PFSK-1 (cell line): ENCODE measurements at regions not wholly inside any gene's neighbourhood (a gene's known extent, or its start where the extent isn't known, plus 50 kb on each side); places are given as distances from the start of the nearest gene placed in this dataset.

ENCODE experiments used
- FOXP2 ChIP-seq: optimal IDR thresholded peaks from 2 replicates; pipeline ENCODE3; 2011; ENCODE audit warnings: borderline replicate concordance, control low read depth, inconsistent platforms; ENCODE audit not compliant: insufficient read depth; ENCODE audit errors: extremely low read length, extremely low read depth
- POLR2AphosphoS5 ChIP-seq: IDR thresholded peaks from 2 replicates; pipeline ENCODE4 v1.6.1; 2012; ENCODE audit warnings: low read depth, mild to moderate bottlenecking, control low read depth, low read length, moderate library complexity
- SIN3A ChIP-seq: IDR thresholded peaks from 2 replicates; pipeline ENCODE4 v1.6.1; 2012; ENCODE audit warnings: mild to moderate bottlenecking, low read length, moderate library complexity, borderline replicate concordance; ENCODE audit not compliant: insufficient read depth
- TAF1 ChIP-seq: IDR thresholded peaks from 2 replicates; pipeline ENCODE4 v1.6.1; 2012; ENCODE audit warnings: low read length, control low read depth, borderline replicate concordance; ENCODE audit not compliant: insufficient read depth
- TF ChIP-seq, protein P1 (sequence below), 2 experiments: IDR thresholded peaks; 2 replicates each; pipeline versions ENCODE4 v1.6.1 to v1.8.0; 2011 to 2012; ENCODE audit warnings: low read depth in 2 of 2, low read length in 2 of 2, control low read depth in 1 of 2, inconsistent platforms in 1 of 2, mild to moderate bottlenecking in 1 of 2, moderate library complexity in 1 of 2; ENCODE audit not compliant: insufficient read depth in 1 of 2

DNA sequence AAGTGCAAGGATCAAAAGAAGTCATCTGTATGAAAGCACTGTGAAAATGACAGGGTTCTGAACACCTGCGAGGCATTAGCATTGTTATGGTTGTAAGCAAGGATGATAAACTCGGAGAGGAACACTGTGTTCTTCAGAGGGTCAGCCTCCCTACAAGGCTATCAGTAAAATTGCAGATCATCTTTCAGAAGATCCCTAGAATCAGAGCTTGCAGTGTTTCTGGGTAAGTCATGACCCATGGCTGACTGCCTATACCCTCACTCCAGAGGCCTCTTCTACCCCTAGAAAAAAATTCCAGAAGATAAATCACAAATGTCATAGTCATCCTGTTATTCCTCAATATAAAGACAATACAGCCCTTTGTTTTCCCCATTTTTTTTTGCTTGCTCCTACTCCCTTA lies 292.6 kb downstream of the DMAC1 start:
- no peak for TF ChIP-seq FOXP2
- no peak for TF ChIP-seq TAF1
- TF ChIP-seq SIN3A = no peak
- TF ChIP-seq POLR2AphosphoS5 = no peak
- TF ChIP-seq, protein P1, sequence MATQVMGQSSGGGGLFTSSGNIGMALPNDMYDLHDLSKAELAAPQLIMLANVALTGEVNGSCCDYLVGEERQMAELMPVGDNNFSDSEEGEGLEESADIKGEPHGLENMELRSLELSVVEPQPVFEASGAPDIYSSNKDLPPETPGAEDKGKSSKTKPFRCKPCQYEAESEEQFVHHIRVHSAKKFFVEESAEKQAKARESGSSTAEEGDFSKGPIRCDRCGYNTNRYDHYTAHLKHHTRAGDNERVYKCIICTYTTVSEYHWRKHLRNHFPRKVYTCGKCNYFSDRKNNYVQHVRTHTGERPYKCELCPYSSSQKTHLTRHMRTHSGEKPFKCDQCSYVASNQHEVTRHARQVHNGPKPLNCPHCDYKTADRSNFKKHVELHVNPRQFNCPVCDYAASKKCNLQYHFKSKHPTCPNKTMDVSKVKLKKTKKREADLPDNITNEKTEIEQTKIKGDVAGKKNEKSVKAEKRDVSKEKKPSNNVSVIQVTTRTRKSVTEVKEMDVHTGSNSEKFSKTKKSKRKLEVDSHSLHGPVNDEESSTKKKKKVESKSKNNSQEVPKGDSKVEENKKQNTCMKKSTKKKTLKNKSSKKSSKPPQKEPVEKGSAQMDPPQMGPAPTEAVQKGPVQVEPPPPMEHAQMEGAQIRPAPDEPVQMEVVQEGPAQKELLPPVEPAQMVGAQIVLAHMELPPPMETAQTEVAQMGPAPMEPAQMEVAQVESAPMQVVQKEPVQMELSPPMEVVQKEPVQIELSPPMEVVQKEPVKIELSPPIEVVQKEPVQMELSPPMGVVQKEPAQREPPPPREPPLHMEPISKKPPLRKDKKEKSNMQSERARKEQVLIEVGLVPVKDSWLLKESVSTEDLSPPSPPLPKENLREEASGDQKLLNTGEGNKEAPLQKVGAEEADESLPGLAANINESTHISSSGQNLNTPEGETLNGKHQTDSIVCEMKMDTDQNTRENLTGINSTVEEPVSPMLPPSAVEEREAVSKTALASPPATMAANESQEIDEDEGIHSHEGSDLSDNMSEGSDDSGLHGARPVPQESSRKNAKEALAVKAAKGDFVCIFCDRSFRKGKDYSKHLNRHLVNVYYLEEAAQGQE (IDR thresholded peaks at IDR 0.05; ENCODE audit: insufficient read depth in 1 of 2, low read depth in 2 of 2, low read length in 2 of 2) = no peak

DNA sequence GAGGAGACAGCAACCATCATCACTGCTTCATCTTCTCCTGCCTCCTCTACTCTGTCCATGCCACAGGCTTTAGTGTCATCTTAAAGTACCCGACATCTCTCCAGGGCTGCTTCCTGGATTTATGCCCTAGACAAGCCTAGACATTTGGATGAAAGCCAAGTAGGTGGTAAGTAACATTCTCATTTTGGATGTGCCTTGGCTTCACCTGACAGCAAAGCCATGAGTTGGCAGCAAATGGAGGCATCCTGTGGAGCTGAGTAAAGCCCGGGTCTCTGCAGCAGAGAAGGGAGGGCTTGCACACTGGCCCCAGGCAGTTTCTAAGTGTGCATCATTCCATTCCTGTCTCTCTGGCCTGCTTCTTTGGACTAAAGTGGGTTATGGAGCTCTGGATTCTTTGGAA lies 299.1 kb downstream of the DMAC1 start:
- TF ChIP-seq SIN3A = no peak
- no peak for TF ChIP-seq TAF1
- TF ChIP-seq, protein P1 (IDR thresholded peaks at IDR 0.05; ENCODE audit: insufficient read depth in 1 of 2, low read depth in 2 of 2, low read length in 2 of 2) = no peak
- no peak for TF ChIP-seq POLR2AphosphoS5
- no peak for TF ChIP-seq FOXP2

DNA sequence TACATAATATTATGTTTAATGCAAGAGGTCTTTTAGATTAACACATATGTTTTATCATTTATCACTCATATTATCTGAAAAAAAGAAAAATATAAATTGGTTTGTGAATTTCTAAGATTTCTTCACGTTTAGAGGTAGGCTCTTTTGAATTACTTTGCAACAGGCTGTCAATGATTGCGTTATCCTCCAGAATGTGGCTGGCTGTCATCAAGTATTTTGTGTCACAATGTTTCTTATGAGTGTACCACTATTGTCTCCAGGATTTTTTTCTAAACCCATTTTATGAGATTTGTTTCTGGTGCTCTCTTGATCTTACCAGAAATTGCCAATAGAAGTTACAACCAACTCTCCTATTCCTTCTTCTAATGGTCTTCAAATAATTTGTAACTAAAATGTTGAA lies 307.9 kb downstream of the DMAC1 start:
- TF ChIP-seq FOXP2 (no peak), SIN3A (no peak), TAF1 (no peak), POLR2AphosphoS5 (no peak)
- TF ChIP-seq, protein P1 (IDR thresholded peaks at IDR 0.05; ENCODE audit: insufficient read depth in 1 of 2, low read depth in 2 of 2, low read length in 2 of 2) = no peak

DNA sequence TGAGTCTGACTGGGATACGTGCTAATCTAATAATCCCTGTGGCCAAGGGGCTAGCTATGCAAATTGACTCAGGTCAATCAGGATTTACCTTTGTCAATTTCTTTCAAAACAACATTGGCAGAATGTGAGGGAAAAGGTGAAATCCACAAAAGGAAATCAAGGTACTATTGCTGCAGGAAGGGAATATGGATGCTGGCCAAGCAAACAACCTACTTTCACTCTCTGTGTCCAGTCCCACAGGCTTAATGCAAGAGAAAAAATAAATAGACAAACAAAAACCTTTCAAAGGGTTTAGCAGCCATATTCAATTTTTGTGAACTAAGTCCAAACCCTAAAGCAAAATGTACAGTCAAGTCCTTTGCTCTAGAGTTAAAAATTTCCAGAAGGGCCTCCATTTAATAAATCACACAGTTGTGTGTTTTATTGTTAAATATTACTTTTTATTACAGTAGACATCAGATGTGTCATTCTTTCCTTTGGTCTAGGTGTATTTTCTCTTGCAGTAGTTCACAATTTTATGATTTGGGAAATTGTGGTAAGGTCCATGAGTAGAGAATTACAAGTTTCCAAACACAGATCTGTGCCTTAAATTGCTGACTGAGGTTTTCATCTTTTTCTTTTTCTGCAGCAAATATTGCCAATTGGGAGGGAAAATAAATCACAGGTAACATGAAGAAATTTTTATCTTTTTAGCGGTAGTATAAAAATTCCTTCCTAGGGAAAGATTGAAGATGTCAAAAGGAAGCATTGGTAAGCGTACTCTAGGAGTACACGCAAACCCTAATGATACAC lies 309.1 kb downstream of the DMAC1 start:
- TF ChIP-seq, protein P1 (IDR thresholded peaks at IDR 0.05; ENCODE audit: insufficient read depth in 1 of 2, low read depth in 2 of 2, low read length in 2 of 2) = no peak
- TF ChIP-seq SIN3A (no peak), POLR2AphosphoS5 (no peak), TAF1 (no peak), FOXP2 (no peak)

DNA sequence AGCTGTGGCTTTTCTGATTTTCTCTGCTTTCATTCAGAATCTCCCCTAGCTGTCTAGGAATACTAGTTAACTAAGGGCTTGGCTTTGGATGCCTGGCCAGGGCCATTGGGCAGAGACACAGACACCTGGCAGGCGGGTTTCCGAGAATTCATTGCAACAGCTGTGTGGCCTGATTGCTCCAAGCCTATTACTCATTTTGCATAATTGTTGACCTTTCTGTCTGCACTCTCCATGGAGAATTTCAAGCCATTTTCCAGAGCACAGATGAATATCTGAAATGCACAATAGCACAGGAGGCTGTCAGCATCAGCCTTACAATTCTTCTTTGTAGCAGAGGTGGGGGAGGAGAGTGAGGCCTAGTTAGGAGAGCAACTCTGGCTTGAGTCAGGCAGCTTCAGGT lies 310.5 kb downstream of the DMAC1 start:
- TF ChIP-seq POLR2AphosphoS5 (no peak), FOXP2 (no peak), SIN3A (no peak), TAF1 (no peak)
- TF ChIP-seq, protein P1 (IDR thresholded peaks at IDR 0.05; ENCODE audit: insufficient read depth in 1 of 2, low read depth in 2 of 2, low read length in 2 of 2) = no peak
